ENCODE measurements at regions not wholly inside any gene's neighbourhood (a gene's known extent, or its start where the extent isn't known, plus 50 kb on each side); places are given as distances from the start of the nearest gene placed in this dataset.

- H3K23me2 ChIP-seq (ENCODE audit: low read depth, low read length): peaks cover 4% of the 10 kb centered on the region; the same call in 1 of the 2 replicates
- H3K18ac ChIP-seq (ENCODE audit: extremely low read depth, low read length): no peak overlapping the region
- H4K20me1 ChIP-seq (replicated peaks in 1 of 2; ENCODE audit: control insufficient read depth in 1 of 2, insufficient read depth in 2 of 2, low read length in 2 of 2): no peaks in the 10 kb centered on the region
- H3K27ac ChIP-seq (ENCODE audit: low read depth, low read length): no peak overlapping the region
- no peak overlapping the region for H2BK5ac ChIP-seq (ENCODE audit: low read depth, low read length)
- ChIA-PET CTCF (ENCODE audit: partially characterized antibody) (no interaction called here), POLR2A (ENCODE audit: partially characterized antibody) (no interaction called here)
- no peak overlapping the region for H3K4me2 ChIP-seq (ENCODE audit: insufficient read depth in 1 of 2, low read depth in 2 of 2, low read length in 2 of 2)
- no peak overlapping the region for H3K4me3 ChIP-seq (ENCODE audit: extremely low read depth in 1 of 4, insufficient read depth in 2 of 4, low read depth in 3 of 4, low read length in 4 of 4)
- no peak overlapping the region for H3K56ac ChIP-seq (replicated peaks; ENCODE audit: insufficient read length, low read depth, low read length)
- no peak overlapping the region for H2AK5ac ChIP-seq (ENCODE audit: low read depth, low read length)
- H3K4me1 ChIP-seq (replicated peaks in 1 of 4; ENCODE audit: control insufficient read depth in 3 of 4, insufficient read depth in 4 of 4, low read length in 3 of 4): no peaks in the 10 kb centered on the region
- no peak overlapping the region for H3K4ac ChIP-seq (replicated peaks; ENCODE audit: insufficient read length, low read depth, low read length)
- H4K5ac ChIP-seq (ENCODE audit: insufficient read length, low read depth, low read length): no peak overlapping the region
- H3K23ac ChIP-seq (ENCODE audit: insufficient read length): no peak overlapping the region
- 87% methylated on average over 5 of the region's 5 CpGs; no CpG with 5 or more reads in 1 of the 2 experiments for WGBS, 2 experiments (ENCODE audit: extremely low coverage in 1 of 2, insufficient coverage in 1 of 2, insufficient read length in 1 of 2, insufficient replicate concordance in 2 of 2, low coverage in 1 of 2, low lambda C conversion rate in 2 of 2, missing lambda C conversion rate in 1 of 2)
- no peak overlapping the region for H2BK12ac ChIP-seq (ENCODE audit: low read depth, low read length)
- H2BK20ac ChIP-seq (ENCODE audit: low read length): no peak overlapping the region
- no peak overlapping the region for H4K91ac ChIP-seq (replicated peaks; ENCODE audit: insufficient read length, low read length)
- FAIRE-seq: no peak
- TF ChIP-seq GTF2F1 (IDR thresholded peaks at IDR 0.05; ENCODE audit: borderline replicate concordance, low read depth, low read length): no peak
- TF ChIP-seq CHD1 (IDR thresholded peaks at IDR 0.05; ENCODE audit: low read depth, low read length): no peak
- TF ChIP-seq JUND (IDR thresholded peaks at IDR 0.05; ENCODE audit: low read length): no peak
- no peak overlapping the region for H4K8ac ChIP-seq (ENCODE audit: extremely low read depth, insufficient read depth, low read length)
- no peaks in the 10 kb centered on the region for H3K79me2 ChIP-seq (ENCODE audit: control insufficient read depth in 1 of 2, insufficient read depth in 2 of 2, low read length in 2 of 2)
- no peaks in the 10 kb centered on the region for H3K27me3 ChIP-seq (replicated peaks in 1 of 4; ENCODE audit: control insufficient read depth in 3 of 4, extremely low read depth in 1 of 4, insufficient read depth in 3 of 4, low read length in 3 of 4)
- no peak for DNase-seq (ENCODE audit: low read depth in 1 of 2, low spot score in 2 of 2)
- H3K36me3 ChIP-seq (ENCODE audit: control insufficient read depth in 2 of 4, insufficient read depth in 4 of 4, low read length in 3 of 4): no peaks in the 10 kb centered on the region
- H2AFZ ChIP-seq (ENCODE audit: low read length): no peak overlapping the region
- H2BK120ac ChIP-seq (replicated peaks; ENCODE audit: low read depth, low read length): no peak overlapping the region
- H3K79me1 ChIP-seq (ENCODE audit: low read depth, low read length): no peaks in the 10 kb centered on the region
- H3K14ac ChIP-seq (ENCODE audit: insufficient read length): no peak overlapping the region
- H2BK15ac ChIP-seq (ENCODE audit: low read length): no peak overlapping the region
- no peak overlapping the region for H3K9ac ChIP-seq (replicated peaks in 1 of 4; ENCODE audit: extremely low read depth in 1 of 4, low read depth in 3 of 4, low read length in 3 of 4)
- no peaks in the 10 kb centered on the region for H3K9me3 ChIP-seq (ENCODE audit: insufficient read depth in 2 of 2, low read depth in 1 of 2, low read length in 1 of 2)
These were observed 163.2 kb upstream of the MYCN start for GRCh38 chr2:15776992-15777702.
